ENCODE measurements at regions not wholly inside any gene's neighbourhood (a gene's known extent, or its start where the extent isn't known, plus 50 kb on each side); places are given as distances from the start of the nearest gene placed in this dataset.

- Histone ChIP-seq H3K4me3 (ENCODE audit: low read length) (no peak overlapping the region), H3K4me2 (ENCODE audit: low read length) (no peak overlapping the region), H3K79me2 (ENCODE audit: control insufficient read depth, low read length) (no peaks in the 10 kb centered on the region), H3K9me2 (replicated peaks; ENCODE audit: control insufficient read depth, low read length) (no peaks in the 10 kb centered on the region), H3K27ac (ENCODE audit: low read depth, low read length) (no peak overlapping the region), H3F3A (ENCODE audit: control insufficient read depth, insufficient read depth) (no peaks in the 10 kb centered on the region), H3K9me3 (ENCODE audit: control insufficient read depth, insufficient read depth, low read length) (no peaks in the 10 kb centered on the region), H3K4me1 (ENCODE audit: control insufficient read depth, low read length) (no peaks in the 10 kb centered on the region), H3K36me3 (ENCODE audit: control insufficient read depth, low read length) (no peaks in the 10 kb centered on the region), H3K27me3 (ENCODE audit: control insufficient read depth, low read length) (peaks cover 5% of the 10 kb centered on the region), H4K20me1 (ENCODE audit: control insufficient read depth, insufficient read depth, low read depth, low read length) (no peaks in the 10 kb centered on the region)
- no peak for TF ChIP-seq EZH2phosphoT487 (IDR thresholded peaks at IDR 0.05; ENCODE audit: borderline replicate concordance, low read length)
- TF ChIP-seq, protein P1, sequence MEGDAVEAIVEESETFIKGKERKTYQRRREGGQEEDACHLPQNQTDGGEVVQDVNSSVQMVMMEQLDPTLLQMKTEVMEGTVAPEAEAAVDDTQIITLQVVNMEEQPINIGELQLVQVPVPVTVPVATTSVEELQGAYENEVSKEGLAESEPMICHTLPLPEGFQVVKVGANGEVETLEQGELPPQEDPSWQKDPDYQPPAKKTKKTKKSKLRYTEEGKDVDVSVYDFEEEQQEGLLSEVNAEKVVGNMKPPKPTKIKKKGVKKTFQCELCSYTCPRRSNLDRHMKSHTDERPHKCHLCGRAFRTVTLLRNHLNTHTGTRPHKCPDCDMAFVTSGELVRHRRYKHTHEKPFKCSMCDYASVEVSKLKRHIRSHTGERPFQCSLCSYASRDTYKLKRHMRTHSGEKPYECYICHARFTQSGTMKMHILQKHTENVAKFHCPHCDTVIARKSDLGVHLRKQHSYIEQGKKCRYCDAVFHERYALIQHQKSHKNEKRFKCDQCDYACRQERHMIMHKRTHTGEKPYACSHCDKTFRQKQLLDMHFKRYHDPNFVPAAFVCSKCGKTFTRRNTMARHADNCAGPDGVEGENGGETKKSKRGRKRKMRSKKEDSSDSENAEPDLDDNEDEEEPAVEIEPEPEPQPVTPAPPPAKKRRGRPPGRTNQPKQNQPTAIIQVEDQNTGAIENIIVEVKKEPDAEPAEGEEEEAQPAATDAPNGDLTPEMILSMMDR (IDR thresholded peaks at IDR 0.05; ENCODE audit: low read depth, low read length, poor library complexity, severe bottlenecking): no peak
These were observed 66.3 kb upstream of the FANCC start for GRCh38 chr9:95383845-95384244.

DNA sequence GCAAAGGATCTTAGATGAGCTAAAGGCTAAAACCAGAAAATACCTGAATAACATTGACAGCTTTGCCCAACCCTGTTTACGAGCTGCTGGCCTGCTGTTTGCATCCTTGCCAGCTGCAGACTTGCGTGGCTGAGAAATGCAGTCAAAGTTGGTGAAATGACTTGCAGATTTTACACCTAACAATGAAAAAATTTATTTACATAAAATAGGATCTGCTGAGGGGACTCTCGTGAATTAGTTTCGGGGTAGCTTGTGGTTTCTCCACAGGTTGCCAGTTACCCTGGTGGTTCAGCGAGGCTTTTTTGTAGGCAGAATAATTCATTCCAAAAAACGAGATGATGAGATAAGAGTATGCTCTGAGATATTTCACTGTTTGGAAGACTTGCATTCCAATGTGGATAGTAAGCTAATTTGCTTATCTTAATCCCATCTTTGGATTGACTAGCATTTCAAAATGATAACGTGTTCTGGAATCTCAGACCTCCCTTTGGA lies 65.7 kb upstream of the FANCC start:
- Histone ChIP-seq H3F3A (ENCODE audit: control insufficient read depth, insufficient read depth) (no peaks in the 10 kb centered on the region), H3K4me1 (ENCODE audit: control insufficient read depth, low read length) (no peaks in the 10 kb centered on the region), H3K79me2 (ENCODE audit: control insufficient read depth, low read length) (no peaks in the 10 kb centered on the region), H3K4me2 (ENCODE audit: low read length) (no peak overlapping the region), H3K9me2 (replicated peaks; ENCODE audit: control insufficient read depth, low read length) (no peaks in the 10 kb centered on the region), H3K4me3 (ENCODE audit: low read length) (no peak overlapping the region), H3K9me3 (ENCODE audit: control insufficient read depth, insufficient read depth, low read length) (no peaks in the 10 kb centered on the region), H3K27me3 (ENCODE audit: control insufficient read depth, low read length) (peaks cover 7% of the 10 kb centered on the region), H4K20me1 (ENCODE audit: control insufficient read depth, insufficient read depth, low read depth, low read length) (no peaks in the 10 kb centered on the region), H3K36me3 (ENCODE audit: control insufficient read depth, low read length) (no peaks in the 10 kb centered on the region), H3K27ac (ENCODE audit: low read depth, low read length) (no peak overlapping the region)
- no peak for TF ChIP-seq EZH2phosphoT487 (IDR thresholded peaks at IDR 0.05; ENCODE audit: borderline replicate concordance, low read length)
- TF ChIP-seq, protein P1 (IDR thresholded peaks at IDR 0.05; ENCODE audit: low read depth, low read length, poor library complexity, severe bottlenecking): no peak

DNA sequence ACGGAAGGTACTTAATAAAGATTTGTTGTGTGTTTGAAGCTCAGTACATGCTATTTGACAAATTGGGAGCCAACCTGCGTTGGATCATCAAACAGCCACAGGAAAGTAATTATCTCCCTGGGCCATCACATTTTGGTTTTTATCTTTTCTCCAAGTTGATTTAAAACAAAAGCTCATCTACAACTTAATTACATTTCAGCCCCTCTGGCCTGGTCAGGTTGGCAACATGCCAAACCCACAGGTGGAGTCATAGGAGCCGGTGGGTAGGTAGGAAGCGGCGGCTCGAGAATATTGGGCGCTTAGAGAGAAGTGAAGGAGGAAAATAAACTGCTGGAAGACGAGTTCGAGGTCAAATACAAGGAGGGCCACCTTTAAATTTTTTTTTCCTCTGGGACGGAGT lies 64.9 kb upstream of the FANCC start:
- H3K36me3 ChIP-seq (ENCODE audit: control insufficient read depth, low read length): no peaks in the 10 kb centered on the region
- TF ChIP-seq, protein P1 (IDR thresholded peaks at IDR 0.05; ENCODE audit: low read depth, low read length, poor library complexity, severe bottlenecking): no peak
- TF ChIP-seq EZH2phosphoT487 (IDR thresholded peaks at IDR 0.05; ENCODE audit: borderline replicate concordance, low read length): no peak
- no peaks in the 10 kb centered on the region for H3F3A ChIP-seq (ENCODE audit: control insufficient read depth, insufficient read depth)
- H3K27ac ChIP-seq (ENCODE audit: low read depth, low read length): no peak overlapping the region
- no peaks in the 10 kb centered on the region for H3K9me2 ChIP-seq (replicated peaks; ENCODE audit: control insufficient read depth, low read length)
- no peak overlapping the region for H3K4me3 ChIP-seq (ENCODE audit: low read length)
- no peak overlapping the region for H3K4me2 ChIP-seq (ENCODE audit: low read length)
- H3K79me2 ChIP-seq (ENCODE audit: control insufficient read depth, low read length): no peaks in the 10 kb centered on the region
- H4K20me1 ChIP-seq (ENCODE audit: control insufficient read depth, insufficient read depth, low read depth, low read length): no peaks in the 10 kb centered on the region
- H3K27me3 ChIP-seq (ENCODE audit: control insufficient read depth, low read length): peaks cover 10% of the 10 kb centered on the region
- H3K9me3 ChIP-seq (ENCODE audit: control insufficient read depth, insufficient read depth, low read length): no peaks in the 10 kb centered on the region
- no peaks in the 10 kb centered on the region for H3K4me1 ChIP-seq (ENCODE audit: control insufficient read depth, low read length)
